Activated CD4-positive, alpha-beta T cell treated with anti-CD3 and anti-CD28 coated beads, Interleukin-2, Interleukin-6, amounts not matched to agents 100 ng/mL and 50 ng/mL, durations not matched to agents 16 hours and 8 hours (primary cell): ENCODE measurements at regions not wholly inside any gene's neighbourhood (a gene's known extent, or its start where the extent isn't known, plus 50 kb on each side); places are given as distances from the start of the nearest gene placed in this dataset.

Experiments used
- DNase-seq: peaks from one replicate; pipeline ENCODE4 v3.0.0-alpha.2; 2020

GRCh38 chr9:16206518-16206917 lies 653.7 kb downstream of the CCDC171 start:
- no peak for DNase-seq

- no peak for DNase-seq
Measured at GRCh38 chr9:16207161-16207560, 654.3 kb downstream of the CCDC171 start.

DNA sequence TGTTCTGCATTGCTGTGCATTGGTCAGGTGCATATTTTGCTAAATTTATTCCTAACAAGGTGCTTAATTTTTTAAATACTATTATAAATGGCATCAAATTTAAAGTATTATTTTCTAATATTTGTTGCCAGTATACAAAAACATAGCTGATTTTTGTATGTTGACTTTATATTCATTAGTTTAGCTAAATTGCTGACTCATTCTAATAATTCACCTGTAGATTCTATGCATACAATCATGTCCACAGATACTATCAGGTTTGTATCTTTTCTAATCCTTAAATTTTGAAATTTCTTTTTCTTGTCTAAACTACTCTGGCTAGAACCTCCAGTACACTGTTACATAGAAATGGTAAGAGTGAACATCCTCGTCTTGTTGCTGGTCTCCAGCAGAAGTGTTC lies 657.6 kb downstream of the CCDC171 start:
- no peak for DNase-seq

DNA sequence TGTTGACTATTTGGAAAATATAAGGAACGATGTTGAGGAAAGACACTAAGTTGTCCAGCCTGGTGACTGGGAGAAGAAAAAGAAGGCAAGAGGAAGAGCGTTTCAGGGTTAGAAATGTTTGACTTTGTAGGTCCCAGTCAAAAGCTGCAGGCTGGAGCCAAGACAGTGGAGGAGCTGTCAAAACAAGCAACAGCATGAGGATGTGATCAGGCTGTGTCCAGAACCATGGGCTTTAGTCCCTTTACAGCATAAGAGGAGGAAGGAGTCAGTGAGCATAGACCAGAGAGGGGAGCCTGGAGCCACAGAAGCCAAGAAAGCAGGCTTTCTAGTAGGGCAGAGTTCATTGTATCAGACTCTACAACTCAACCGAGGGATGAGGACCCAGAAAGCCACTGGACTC lies 658.5 kb downstream of the BNC2 start:
- DNase-seq: no peak

- DNase-seq: no peak
Measured at GRCh38 chr9:16213781-16214515, 656.5 kb downstream of the BNC2 start.

DNA sequence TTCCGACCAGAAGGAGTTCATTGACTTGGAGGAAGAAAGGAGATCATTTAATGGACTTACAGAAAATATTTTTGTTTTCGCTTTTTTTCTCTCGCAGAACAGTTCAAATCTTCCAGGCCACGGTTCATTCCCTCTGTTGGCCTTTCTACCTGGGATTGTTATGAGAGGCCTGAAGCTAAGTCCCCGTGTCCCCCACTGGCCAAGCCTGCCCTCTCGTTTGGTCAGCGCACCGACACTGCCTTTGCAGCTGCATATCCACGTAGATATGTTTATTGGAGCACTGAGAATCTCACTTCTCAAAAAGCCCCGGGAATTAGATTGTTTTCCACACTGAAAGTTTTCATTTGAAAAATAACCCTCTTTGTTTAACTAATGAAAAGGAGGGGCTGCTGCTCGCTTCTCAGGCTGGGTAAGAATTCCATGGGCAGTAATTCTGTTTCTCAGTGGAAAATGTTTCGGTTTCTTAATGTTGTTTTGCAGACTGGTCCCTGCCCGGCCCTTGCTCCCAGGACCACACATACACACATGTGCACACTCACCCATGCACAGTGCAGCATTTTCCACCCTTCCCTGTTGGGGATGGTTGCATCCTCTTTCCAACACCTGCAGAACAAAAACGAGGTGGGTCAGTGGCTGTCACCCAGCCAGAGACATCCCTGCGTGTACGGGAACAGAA lies 655.7 kb downstream of the BNC2 start:
- DNase-seq: no peak

DNA sequence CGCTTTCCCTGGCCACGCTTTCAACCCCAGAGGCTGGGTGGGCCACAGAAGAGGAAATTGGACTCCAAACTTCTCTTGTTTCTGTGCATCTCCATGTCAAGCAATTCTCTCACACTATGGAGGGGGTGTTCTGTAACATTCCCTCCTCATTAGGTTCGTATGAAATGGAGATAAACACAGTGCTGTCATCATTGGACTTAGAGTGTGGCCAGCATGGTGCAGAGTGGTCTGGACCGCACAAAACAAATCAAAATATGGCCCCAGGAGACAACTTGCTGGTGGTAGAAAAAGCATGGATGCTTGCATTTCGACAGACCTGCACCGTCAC lies 655.2 kb downstream of the BNC2 start:
- no peak for DNase-seq

- no peak for DNase-seq
Measured at GRCh38 chr9:16217943-16218701, 652.3 kb downstream of the BNC2 start.

DNA sequence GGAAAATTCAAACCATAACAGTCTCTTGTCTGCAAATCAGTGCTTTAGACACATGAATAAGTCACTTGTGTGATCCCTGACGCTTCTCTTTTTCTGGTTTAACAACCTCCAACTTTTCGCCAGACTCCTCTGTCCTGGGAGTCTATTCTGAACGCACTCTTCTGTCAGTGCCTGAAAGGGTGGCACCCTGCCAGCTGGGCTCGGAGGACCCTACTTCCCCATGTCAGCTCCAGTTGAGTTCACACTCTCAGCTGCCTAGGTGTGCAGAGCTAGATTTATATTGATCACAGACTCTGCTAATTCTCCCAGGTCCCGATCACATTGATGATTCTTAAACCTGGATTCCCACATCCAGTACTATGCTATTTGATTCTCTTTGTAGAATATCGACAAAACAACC lies 649.1 kb downstream of the BNC2 start:
- DNase-seq: no peak

GRCh38 chr9:16221822-16222547 lies 648.5 kb downstream of the BNC2 start:
- no peak for DNase-seq

DNA sequence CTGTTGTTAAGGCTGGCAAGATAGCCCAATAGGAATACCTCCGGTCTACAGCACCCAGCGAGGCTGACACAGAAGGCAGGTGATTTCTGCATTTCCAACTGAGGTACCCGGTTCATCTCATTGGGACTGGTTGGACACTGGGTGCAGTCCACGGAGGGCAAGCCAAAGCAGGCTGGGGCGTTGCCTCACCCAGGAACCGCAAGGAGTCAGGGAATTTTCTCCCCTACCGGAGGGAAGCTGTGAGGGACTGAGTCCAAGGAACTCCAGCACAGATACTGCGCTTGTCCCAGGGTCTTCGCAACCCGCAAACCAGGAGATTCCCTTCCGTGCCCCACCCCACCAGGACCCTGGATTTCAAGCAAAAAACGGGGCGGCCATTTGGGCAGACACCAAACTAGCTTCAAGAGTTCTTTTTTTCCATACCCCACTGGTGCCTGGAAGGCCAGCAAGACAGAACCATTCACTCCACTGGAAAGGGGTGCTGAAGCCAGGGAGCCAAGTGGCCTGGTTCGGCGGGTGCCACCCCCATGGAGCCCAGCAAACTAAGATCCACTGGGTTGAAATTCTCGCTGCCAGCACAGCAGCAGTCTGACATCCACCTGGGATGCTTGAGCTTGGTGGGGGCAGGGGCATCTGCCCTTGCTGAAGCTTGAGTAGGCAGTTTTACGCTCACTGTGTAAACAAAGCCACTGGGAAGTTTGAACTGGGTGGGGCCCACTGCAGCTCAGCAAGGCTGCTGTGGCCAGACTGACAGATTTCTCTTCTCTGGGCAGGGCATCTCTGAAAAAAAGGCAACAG lies 647.2 kb downstream of the BNC2 start:
- no peak for DNase-seq

- no peak for DNase-seq
Measured at GRCh38 chr9:16230731-16231130, 639.7 kb downstream of the BNC2 start.

DNA sequence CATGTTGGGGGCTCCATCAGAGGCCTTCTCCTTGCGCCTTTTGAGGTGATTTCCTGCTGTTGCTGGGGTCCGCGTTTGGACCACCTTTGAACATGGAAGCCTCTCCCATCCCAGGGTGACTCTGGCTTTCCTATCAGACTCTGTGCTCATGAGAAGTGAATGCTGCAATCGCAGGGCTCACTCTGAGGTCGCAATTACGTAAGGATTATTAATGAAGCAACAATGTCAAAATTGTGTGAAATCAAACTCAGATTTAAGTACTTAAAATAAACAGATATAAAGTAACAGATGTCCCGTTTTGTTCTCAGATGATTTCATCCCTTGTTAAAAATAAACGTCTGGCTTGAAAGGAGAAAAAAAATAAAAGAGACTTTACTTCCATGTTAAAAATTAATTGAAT lies 634.2 kb downstream of the BNC2 start:
- no peak for DNase-seq

DNA sequence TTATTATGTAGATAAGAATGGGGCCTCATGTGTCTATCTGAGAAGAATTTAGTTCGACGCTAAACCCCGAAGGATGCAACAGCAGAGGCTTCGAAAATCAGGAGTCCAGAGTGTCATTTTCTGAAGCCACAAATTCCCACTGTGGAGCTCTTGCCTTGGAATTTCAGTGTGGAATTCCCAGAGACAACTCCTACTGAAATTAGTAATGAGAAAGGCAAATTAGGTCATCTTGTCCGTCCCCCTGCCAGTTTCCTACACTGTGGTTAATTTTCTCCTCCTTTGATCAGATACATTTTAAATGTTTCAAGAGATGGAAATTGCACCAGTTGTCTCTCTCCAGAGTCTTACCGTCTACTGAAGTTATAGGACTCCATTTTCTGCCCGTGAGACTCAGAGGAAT lies 633.6 kb downstream of the BNC2 start:
- DNase-seq: no peak

DNA sequence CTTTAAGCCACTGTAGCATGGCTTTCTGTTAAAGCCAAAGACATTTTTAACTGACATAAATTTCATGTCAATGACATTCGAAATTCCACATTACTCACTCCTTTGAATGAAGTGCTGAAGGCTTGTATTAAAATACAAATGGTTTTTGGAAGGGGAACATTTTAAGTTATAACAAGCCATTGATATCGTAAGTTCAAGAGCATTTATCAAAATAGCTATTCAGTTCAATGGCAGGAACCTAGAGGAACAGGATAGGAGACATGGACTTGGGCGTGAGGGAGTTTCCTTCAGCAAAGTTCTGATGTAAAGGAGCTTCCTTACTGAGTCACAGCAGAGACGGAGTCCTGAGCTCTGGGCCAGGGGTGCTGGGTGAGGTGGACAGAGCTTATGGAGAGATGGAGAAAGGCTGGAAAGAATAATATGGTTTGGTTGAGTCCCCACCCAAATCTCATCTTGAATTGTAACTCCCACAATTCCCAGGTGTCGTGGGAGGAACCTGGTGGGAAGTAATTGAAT lies 631.8 kb downstream of the BNC2 start:
- DNase-seq: no peak

DNA sequence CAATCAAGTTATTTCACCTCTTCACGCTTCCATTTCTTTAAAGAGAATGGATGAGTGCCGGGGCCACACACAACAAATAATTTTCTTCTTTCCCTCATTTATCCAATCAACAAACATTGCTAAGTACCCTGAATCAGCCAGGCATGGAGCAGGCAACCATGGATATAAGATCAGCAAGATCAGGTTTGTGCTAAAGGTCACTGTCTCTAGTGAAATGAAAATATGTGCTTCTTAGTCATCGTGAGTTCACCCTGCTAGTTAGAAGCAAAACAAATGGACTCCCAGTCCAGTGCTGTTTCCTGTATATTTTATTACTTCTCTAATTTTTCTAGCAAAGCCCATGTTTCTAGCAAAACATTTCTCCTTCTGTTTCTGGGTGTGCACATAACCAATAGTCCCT lies 629.2 kb downstream of the BNC2 start:
- no peak for DNase-seq

DNA sequence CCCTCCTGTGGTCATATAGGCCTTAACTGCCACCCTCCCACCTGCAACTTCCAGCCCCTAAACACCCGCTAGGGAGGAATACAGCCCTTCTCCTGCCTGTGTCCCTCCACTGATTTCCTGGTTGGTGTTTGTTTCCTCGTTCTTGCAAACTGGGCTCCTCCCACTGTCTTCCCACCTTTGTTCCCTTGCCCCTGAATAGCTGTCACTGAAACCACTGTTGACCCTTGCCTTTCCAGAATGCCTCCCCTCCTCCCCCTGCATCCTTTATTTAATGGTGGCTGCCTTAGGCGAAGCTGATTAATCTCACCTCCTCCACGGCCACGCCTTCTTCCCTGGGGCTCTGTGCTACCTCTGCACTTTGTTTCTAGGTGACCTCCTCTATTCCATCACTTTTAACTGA lies 626.7 kb downstream of the BNC2 start:
- no peak for DNase-seq

DNA sequence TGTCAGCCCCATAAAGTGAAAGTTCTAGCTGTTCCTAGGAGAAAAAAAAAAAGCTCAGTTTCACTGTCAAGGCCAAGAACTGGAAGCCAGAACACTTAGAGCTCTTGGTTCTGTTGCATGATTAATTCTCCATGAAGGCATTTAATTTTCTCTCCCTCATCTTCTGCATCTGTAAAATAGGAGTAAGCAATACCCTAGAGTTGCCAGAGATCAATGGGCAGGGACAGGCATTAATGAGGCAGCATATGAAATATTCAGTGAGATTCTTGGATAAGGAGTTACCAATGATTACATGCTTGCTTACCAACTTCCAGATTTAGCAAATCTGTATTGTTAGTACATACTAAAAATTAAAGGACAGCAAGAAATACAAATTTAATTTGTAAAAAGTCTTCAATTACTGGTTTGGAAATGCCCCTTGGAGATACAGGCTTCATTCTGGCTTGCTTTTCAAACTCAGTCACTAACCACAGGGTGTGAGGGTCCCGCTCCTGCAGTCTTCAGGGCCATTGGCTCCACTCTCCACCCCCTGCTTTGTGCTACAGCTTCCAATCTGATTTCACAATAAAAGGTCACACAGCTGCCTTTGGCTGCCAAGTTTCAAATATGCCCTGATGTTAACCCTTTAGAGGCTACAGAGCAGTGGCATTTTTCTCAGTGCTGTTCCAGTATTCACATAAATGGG lies 624.6 kb downstream of the BNC2 start:
- no peak for DNase-seq

GRCh38 chr9:16246785-16247184 lies 623.7 kb downstream of the BNC2 start:
- DNase-seq: no peak

DNA sequence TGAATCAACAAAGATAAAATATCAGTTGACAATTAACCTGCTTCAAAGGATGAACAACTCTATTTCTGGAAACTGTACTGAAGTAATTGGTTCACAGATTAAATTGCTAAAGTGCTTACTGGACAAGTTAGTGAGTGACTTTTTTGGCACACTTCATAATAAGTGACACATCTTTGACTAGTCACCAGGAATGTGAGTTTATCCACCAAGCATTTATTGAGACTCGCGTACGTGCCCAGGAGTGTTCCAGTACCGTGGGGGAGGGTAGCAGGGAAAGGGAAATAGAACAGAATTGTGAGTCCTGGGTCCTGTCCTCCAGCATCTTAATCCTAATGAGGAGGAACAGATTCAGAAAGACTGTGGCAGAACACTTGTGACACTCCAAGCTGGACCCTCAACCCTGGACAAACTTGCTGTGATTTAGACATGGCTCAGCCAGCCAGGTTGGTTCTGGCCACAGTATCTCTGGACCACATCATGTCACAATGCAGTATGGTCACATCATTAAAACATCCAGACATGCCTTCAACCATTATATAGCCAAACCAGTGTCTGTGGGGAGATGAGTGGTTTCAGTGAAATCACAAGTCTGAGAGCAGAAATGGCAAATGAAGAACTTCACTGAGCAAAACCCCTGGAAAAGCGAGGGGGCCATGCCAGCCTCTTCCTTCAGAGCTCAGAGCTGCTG lies 623.1 kb downstream of the BNC2 start:
- DNase-seq: no peak

- no peak for DNase-seq
Measured at GRCh38 chr9:16248822-16249221, 621.6 kb downstream of the BNC2 start.
